AG08395 (cell line): ENCODE measurements at regions not wholly inside any gene's neighbourhood (a gene's known extent, or its start where the extent isn't known, plus 50 kb on each side); places are given as distances from the start of the nearest gene placed in this dataset.
A peak's percentile ranks its signal among the peaks of the same experiment; 100 is the strongest.
"Not testable (repeated sequence)": the region's sequence is repeated elsewhere in the genome, so short reads cannot be mapped to it uniquely, and the experiment has no call there.

Source experiments
- DNase-seq: peaks from one replicate; pipeline ENCODE4 v3.0.0; 2012; ENCODE audit warnings: mixed read lengths, low spot score

- DNase-seq, result peak; percentile 17
These were observed 51.4 kb upstream of the LSM6 start for GRCh38 chr4:146124023-146124680.

- DNase-seq, result no peak
These were observed 52.3 kb upstream of the LSM6 start for GRCh38 chr4:146123231-146123630.

DNA sequence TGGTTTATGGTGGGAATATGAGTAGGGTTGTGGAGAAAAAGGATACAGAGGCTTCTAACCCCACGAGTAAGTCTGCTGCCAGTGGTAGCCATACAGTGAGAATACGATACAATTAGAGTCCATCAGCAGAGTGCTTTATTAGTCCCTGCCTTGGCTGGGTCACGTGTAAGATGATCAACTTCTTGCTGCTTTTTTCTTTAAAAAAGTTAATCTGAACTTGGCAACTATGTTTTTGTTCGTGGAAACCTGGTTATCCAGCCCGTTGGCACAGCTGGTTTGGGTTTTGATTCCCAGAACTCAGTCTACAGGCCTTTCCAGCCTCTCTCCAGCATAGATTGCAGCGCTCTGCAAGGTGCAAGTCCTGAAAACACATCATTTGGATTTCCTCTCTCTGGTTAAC is 53.1 kb upstream of the LSM6 start:
- DNase-seq, result no peak

DNA sequence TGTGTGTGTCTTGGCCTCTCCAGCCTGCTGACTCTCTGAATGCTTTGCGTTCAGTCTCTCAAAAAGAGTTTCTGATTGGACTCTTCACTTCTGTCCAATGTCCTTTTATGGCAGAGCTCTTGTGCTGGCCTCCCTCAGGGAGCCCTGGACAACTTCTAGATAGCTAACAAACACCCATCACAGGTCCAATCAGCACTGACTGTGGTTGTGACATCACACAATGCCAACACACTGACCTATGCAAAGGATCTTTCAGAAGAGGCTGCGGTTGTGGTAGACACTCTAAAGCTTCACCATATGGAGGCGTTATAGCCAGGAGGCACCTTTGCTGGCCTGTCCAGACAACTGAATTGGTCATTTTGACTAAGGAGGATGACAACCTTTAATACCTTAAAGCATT is 53.8 kb upstream of the LSM6 start:
- DNase-seq, result no peak

DNA sequence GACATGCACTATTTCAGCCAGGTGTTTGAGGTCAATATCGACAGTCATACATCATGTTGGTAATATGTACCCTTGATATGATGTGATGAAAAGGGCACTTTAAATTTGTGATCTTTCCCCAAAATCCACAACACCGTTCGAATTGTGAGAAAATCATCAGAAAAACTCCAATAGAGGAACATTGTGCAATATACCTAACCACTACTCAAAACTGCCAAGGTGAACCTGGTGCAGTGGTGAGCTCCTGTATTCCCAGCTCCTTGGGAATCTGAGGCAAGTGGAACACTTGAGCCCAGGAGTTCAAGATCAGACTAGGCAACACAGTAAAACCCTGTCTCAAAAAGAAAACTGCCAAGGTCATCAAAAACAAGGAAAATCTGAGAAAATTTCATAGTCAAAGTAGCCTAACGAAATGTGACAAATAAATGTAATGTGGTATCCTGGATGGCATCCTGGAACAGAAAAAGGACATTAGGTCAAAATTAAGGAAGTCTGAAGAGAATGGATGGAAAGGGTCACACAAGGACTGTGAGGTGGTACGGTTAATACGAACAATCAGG is 55.6 kb upstream of the LSM6 start:
- DNase-seq, result no peak

DNA sequence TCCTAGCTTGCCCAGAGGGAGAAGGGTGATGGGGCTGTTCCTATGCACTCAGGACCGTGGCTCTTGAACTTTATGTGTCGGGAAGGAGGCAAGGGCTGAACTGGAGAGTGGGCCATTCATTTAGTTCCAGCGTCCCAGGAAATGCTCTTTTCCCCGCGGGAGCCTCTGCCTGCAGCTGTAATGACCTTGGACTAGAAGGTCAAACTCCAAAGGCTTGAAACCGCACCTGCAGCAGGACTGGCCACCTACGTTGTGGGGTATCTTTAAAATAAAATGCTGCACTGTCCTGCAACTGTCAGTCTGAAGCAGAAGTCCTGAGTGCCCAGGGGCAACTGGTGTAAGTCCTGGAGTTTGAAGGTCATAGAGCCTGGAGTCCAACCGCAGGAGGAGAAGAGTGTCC is 61.5 kb upstream of the LSM6 start:
- DNase-seq, result no peak

DNA sequence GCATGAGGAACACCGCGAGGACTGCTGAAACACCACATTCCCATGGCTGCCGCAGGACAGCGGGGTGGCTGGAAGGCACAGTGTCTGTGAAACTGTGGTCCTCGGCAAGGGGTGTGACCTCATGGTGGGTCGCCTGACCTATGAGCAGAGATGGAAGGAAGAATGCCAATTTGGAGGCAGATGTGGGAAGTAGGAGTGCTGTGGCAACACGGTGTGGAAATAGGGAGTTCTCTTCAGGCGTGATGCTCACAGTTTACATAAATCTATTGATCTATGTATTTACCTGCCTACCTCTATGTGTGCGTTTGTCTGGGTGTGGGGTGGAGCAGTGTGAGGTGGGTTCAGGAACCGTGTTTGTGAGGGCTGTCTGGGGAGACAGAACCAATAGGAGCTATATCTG is 62.3 kb upstream of the LSM6 start:
- no peak for DNase-seq

GRCh38 chr4:146112389-146112788 is 63.1 kb upstream of the LSM6 start:
- DNase-seq, result no peak

DNA sequence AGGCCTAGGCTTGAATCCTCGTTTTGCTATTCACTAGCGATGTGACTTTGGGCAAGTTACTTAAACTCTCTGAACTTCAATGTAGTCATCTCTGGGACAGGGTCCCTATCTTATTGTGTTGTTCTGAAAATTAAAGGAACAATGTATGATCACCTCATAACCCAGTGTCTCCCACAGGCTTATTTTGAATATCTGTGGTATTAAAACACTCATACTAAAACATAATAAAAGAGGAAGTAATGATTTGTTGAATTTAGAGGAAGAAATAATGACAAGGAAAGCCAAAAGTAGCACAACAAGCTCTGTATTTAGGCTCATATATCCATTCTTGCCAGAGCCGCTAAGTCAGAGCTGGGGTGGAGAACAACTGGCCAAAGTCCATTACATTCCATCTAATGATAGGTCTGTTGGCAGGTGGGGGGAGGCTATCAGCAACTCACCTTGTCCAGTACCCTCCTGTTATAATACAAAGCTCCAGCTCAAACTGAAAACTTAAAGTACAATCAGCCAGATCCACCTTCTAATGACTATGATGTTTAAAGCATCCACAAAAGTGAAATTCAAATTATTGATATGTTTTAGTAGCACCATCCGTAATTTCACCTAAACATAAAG is 64.5 kb upstream of the LSM6 start:
- no peak for DNase-seq

- DNase-seq, result no peak
These were observed 66.8 kb upstream of the LSM6 start for GRCh38 chr4:146108756-146109155.

- no peak for DNase-seq
These were observed 67.8 kb upstream of the LSM6 start for GRCh38 chr4:146107587-146108240.

DNA sequence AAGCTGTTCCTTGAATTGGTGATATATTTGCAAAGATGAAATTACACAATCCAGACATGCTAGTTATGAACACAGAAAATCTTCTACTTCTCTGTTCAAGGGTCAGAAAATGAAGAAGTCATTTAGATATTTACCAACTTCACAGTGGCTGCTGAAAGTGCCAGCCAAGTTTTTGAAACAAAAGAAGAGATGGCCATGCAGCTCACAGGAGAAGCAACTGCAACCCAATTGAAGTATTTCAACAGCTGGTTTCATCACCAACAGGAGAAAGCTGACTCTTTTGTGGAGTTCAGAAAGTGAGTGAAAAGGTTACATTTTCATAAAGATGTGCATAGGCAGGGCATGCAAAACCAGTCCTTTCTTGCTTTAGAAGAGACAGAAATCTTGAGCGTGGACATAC is 70.1 kb upstream of the LSM6 start:
- DNase-seq, result no peak

GRCh38 chr4:146104541-146104940 is 71.0 kb upstream of the LSM6 start:
- DNase-seq, result no peak

- not testable (repeated sequence) for DNase-seq
These were observed 71.5 kb upstream of the LSM6 start for GRCh38 chr4:146104052-146104451.

GRCh38 chr4:146099585-146099984 is 75.9 kb upstream of the LSM6 start:
- no peak for DNase-seq

- no peak for DNase-seq
These were observed 76.5 kb upstream of the LSM6 start for GRCh38 chr4:146098978-146099377.

DNA sequence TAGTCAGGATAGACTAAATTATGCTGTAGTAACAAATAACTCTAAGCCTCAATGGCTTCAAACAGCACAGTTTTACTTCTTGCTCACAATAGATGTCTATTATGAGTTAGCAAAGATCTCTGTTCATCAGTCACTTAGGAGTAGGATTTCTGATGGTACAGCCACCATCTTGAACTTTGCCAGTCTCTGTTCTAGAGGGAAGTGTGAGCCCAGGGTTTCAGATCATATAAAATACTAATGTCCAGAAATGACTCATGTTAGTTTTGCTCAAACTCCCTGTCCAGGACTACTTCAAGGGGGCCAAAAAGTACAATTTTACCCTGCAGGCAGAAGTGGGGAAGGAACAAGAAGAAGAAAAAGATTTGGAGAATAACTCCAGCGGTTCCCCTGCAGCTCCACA is 77.1 kb upstream of the LSM6 start:
- DNase-seq, result no peak

GRCh38 chr4:146096371-146096770 is 79.1 kb upstream of the LSM6 start:
- DNase-seq, result no peak

DNA sequence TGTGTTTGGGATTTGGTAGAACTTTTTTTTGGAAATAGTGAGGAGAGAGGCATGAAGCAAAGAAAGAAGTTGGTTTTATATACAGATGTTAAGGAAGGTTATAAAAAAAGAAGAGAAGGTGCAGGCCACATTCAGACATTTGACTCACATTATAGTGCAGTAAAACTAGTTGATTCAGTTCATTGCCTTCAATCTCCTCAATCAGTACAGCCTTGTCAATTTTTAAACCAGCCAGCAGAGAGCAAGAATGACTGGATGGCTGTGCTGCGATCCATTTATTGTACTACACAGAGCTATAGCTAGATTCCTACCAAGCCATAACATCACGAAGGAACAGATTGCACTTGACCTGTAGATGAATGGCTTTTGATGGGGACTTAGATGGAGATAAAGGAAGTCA is 79.7 kb upstream of the LSM6 start:
- DNase-seq, result no peak

DNA sequence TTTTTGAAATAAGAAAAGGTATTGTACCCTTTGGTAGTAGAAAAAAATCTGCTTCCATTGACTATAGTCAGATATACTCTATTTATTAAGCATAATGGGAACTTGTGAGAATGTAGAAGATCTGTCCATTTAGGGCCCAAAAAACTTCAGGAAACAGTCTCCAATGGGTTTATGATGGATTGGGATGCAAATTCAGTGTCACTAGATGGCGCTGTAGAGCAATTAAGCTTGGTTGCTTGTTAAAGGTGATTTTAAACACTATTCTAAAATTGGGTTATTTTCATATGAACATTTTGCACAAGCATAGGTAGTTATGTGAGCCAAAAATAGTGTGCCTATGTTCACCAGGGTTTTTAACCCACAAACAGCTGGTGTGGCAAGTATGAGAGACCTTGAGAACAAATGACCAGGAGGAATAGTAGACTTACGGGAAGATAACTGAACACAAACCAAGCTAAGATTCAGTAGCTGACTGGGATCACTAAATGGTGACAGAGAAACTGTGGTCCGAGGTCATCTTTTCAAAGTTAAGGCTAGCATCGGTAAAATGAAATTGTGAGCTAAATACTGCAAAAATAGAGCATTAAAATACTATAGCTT is 80.3 kb upstream of the LSM6 start:
- DNase-seq, result peak; percentile 52

DNA sequence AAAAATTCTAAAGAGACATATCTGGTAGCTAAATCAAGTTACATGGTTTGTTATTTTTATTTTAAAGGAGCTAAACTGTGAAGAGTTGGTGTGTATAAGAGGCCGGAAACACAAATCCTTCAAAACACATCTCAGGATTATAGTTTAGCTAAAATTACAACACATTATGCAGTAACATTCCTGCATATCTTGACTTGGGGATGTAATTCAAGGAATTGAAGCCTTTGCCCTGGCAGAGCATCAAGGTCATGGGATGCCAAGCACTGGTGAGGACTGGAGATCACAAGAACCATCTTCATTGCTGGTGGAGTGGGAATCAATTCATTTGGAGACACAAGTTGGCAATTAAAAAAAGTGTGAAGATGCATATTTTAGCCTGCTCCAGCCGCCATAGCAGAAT is 86.8 kb upstream of the LSM6 start:
- DNase-seq, result no peak

- DNase-seq, result no peak
These were observed 87.7 kb upstream of the LSM6 start for GRCh38 chr4:146087856-146088255.

- no peak for DNase-seq
These were observed 99.4 kb upstream of the LSM6 start for GRCh38 chr4:146076081-146076480.
